SK-N-SH (cell line): ENCODE measurements at regions not wholly inside any gene's neighbourhood (a gene's known extent, or its start where the extent isn't known, plus 50 kb on each side); places are given as distances from the start of the nearest gene placed in this dataset.

ENCODE experiments used
- CTCF ChIA-PET: fragments of 300-600, 350-600 bp; formaldehyde crosslinking; extraction: SDS; loops from one replicate; lab custom pipeline; 2021; lab: Yijun Ruan, JAX
- POLR2A ChIA-PET: fragments of 350-600 bp; sonication (Branson Sonifier 250); formaldehyde crosslinking; extraction: SDS; loops from one replicate; lab custom pipeline; 2020; ENCODE audit warnings: antibody characterized with exemption, inconsistent platforms; lab: Yijun Ruan, JAX
- DNase-seq: peaks from one replicate; pipeline ENCODE4 v3.0.0; 2012
- H2AFZ ChIP-seq: fragments of 200-600 bp; sonication (generic); 2 replicates; pipeline ENCODE4 v1.8.1; 2016; ENCODE audit warnings: antibody characterized with exemption, mild to moderate bottlenecking, low read depth
- H3F3A ChIP-seq: fragments of 200-600 bp; sonication (generic); replicated peaks from 2 replicates; pipeline ENCODE3; 2016; ENCODE audit warnings: antibody characterized with exemption, mild to moderate bottlenecking; ENCODE audit not compliant: insufficient read depth
- H3K27ac ChIP-seq, 2 experiments: fragments of 200-500 bp in 1 of 2; fragments of 200-600 bp in 1 of 2; sonication (Bioruptor generic) in 1 of 2; sonication (generic), shearing (Covaris generic) in 1 of 2; 2 replicates each; pipeline versions ENCODE4 v1.5.1 to v1.6.1; 2014 to 2016; ENCODE audit warnings: low read depth in 2 of 2, inconsistent platforms in 1 of 2, low read length in 1 of 2, mild to moderate bottlenecking in 1 of 2, mixed read lengths in 1 of 2
- H3K27me3 ChIP-seq: fragments of 200-600 bp; sonication (generic), shearing (Covaris generic); 2 replicates; pipeline ENCODE4 v1.6.1; 2016; ENCODE audit warnings: mixed run types; ENCODE audit not compliant: insufficient read depth
- H3K36me3 ChIP-seq, 2 experiments: fragments of 200-500 bp in 1 of 2; fragments of 200-600 bp in 1 of 2; sonication (Bioruptor generic) in 1 of 2; sonication (generic) in 1 of 2; replicated peaks in 1 of 2; 2 replicates each; pipeline versions ENCODE3 to v1.5.1; 2014 to 2016; ENCODE audit warnings: low read length in 1 of 2, mild to moderate bottlenecking in 1 of 2; ENCODE audit not compliant: insufficient read depth in 2 of 2, control insufficient read depth in 1 of 2
- H3K4me1 ChIP-seq, 2 experiments: fragments of 200-500 bp in 1 of 2; fragments of 200-600 bp in 1 of 2; sonication (Bioruptor generic) in 1 of 2; sonication (generic), shearing (Covaris generic) in 1 of 2; 2 replicates each; pipeline versions ENCODE4 v1.5.1 to v1.6.1; 2014 to 2016; ENCODE audit warnings: low read depth in 1 of 2, low read length in 1 of 2, mixed run types in 1 of 2; ENCODE audit not compliant: insufficient read depth in 2 of 2, control insufficient read depth in 1 of 2
- H3K4me2 ChIP-seq: fragments of 200-600 bp; sonication (generic), shearing (Covaris generic); 2 replicates; pipeline ENCODE4 v1.6.1; 2017; ENCODE audit warnings: mixed run types
- H3K4me3 ChIP-seq, 2 experiments: fragments of 200-500 bp in 1 of 2; fragments of 200-600 bp in 1 of 2; sonication (Bioruptor generic) in 1 of 2; sonication (generic), shearing (Covaris generic) in 1 of 2; 2 replicates each; pipeline versions ENCODE4 v1.5.1 to v1.8.1; 2014 to 2016; ENCODE audit warnings: low read depth in 2 of 2, inconsistent platforms in 1 of 2, low read length in 1 of 2, mild to moderate bottlenecking in 1 of 2, mixed read lengths in 1 of 2, moderate library complexity in 1 of 2
- H3K79me2 ChIP-seq: fragments of 200-600 bp; sonication (generic); 2 replicates; pipeline ENCODE4 v1.8.1; 2017; ENCODE audit warnings: mild to moderate bottlenecking; ENCODE audit not compliant: insufficient read depth
- H3K9ac ChIP-seq: fragments of 200-600 bp; sonication (generic); 2 replicates; pipeline ENCODE4 v1.6.1; 2017; ENCODE audit warnings: mixed run types
- H3K9me2 ChIP-seq: fragments of 200-600 bp; sonication (generic); 2 replicates; pipeline ENCODE4 v1.6.1; 2017; ENCODE audit warnings: mixed run types
- H3K9me3 ChIP-seq: fragments of 200-600 bp; sonication (generic); 2 replicates; pipeline ENCODE4 v1.6.1; 2017; ENCODE audit warnings: mixed run types, mild to moderate bottlenecking, moderate library complexity
- H4K20me1 ChIP-seq: fragments of 200-600 bp; sonication (generic); 2 replicates; pipeline ENCODE4 v1.6.1; 2017; ENCODE audit warnings: mild to moderate bottlenecking, mixed run types; ENCODE audit not compliant: insufficient read depth
- CHD2 ChIP-seq: fragments of 150-350 bp; IDR thresholded peaks from 2 replicates; pipeline ENCODE4 v1.6.1; 2018; ENCODE audit warnings: low read length; ENCODE audit not compliant: partially characterized antibody
- EP300 ChIP-seq, 2 experiments: IDR thresholded peaks; 2 replicates each; pipeline versions ENCODE4 v1.4.0 to v1.6.1; 2012; ENCODE audit warnings: borderline replicate concordance in 1 of 2, low read depth in 1 of 2, low read length in 1 of 2
- EZH2phosphoT487 ChIP-seq: fragments of 200-600 bp; sonication (generic); IDR thresholded peaks from 2 replicates; pipeline ENCODE4 v1.6.1; 2017; ENCODE audit warnings: low read depth, mixed run types, mild to moderate bottlenecking, antibody characterized with exemption, moderate library complexity, borderline replicate concordance
- FOXJ3 ChIP-seq: sonication (generic); formaldehyde crosslinking; IDR thresholded peaks from 2 replicates; pipeline ENCODE4 v1.5.1; 2020; ENCODE audit warnings: mild to moderate bottlenecking, missing genetic modification reagents
- GABPA ChIP-seq: IDR thresholded peaks from 2 replicates; pipeline ENCODE4 v1.4.0; 2012; ENCODE audit warnings: low read depth, mild to moderate bottlenecking
- JUND ChIP-seq: IDR thresholded peaks from 2 replicates; pipeline ENCODE4 v1.4.0; 2012
- MAX ChIP-seq: IDR thresholded peaks from 2 replicates; pipeline ENCODE4 v1.4.0; 2012; ENCODE audit warnings: low read depth
- MEF2A ChIP-seq: IDR thresholded peaks from 2 replicates; pipeline ENCODE4 v1.4.0; 2012; ENCODE audit warnings: low read depth, borderline replicate concordance
- MXI1 ChIP-seq: IDR thresholded peaks from 2 replicates; pipeline ENCODE4 v1.6.1; 2012; ENCODE audit warnings: mild to moderate bottlenecking, low read depth, low read length, improper control_type of control experiment
- NRF1 ChIP-seq: IDR thresholded peaks from 2 replicates; pipeline ENCODE4 v1.6.1; 2012; ENCODE audit warnings: low read depth, mild to moderate bottlenecking, low read length
- RAD21 ChIP-seq: IDR thresholded peaks from 2 replicates; pipeline ENCODE4 v1.6.1; 2012; ENCODE audit warnings: mild to moderate bottlenecking, low read length
- REST ChIP-seq: IDR thresholded peaks from 2 replicates; pipeline ENCODE4 v1.6.1; 2012; ENCODE audit warnings: mild to moderate bottlenecking, low read depth, low read length, moderate library complexity
- SIN3A ChIP-seq: IDR thresholded peaks from 2 replicates; pipeline ENCODE4 v1.6.1; 2012; ENCODE audit warnings: low read depth, mild to moderate bottlenecking, low read length, moderate library complexity, borderline replicate concordance
- SMC3 ChIP-seq: IDR thresholded peaks from 2 replicates; pipeline ENCODE4 v1.6.1; 2012; ENCODE audit warnings: low read depth, low read length, improper control_type of control experiment
- YY1 ChIP-seq: IDR thresholded peaks from 2 replicates; pipeline ENCODE4 v1.4.0; 2012; ENCODE audit warnings: low read depth, mild to moderate bottlenecking
- WGBS: methylation state at CpG from one replicate; pipeline ENCODE4 v1.1.6; 2017; ENCODE audit warnings: low lambda C conversion rate; 5-methylcytosine and 5-hydroxymethylcytosine counted together
- TF ChIP-seq, protein P1 (sequence below): IDR thresholded peaks from 2 replicates; pipeline ENCODE4 v1.4.0; 2012; ENCODE audit warnings: low read depth, borderline replicate concordance
- TF ChIP-seq, protein P2 (sequence below): fragments of 200-600 bp; sonication (generic); IDR thresholded peaks from 2 replicates; pipeline ENCODE4 v1.6.1; 2017; ENCODE audit warnings: antibody characterized with exemption, mild to moderate bottlenecking, moderate library complexity

- Histone ChIP-seq H3K36me3 (no peaks in the 10 kb centered on the region), H4K20me1 (no peaks in the 10 kb centered on the region), H3K4me2 (no peak overlapping the region), H2AFZ (no peak overlapping the region), H3K4me1 (no peaks in the 10 kb centered on the region), H3F3A (no peaks in the 10 kb centered on the region), H3K9me2 (no peaks in the 10 kb centered on the region), H3K9me3 (no peaks in the 10 kb centered on the region), H3K79me2 (no peaks in the 10 kb centered on the region), H3K9ac (no peak overlapping the region), H3K27ac (no peak overlapping the region), H3K4me3 (no peak overlapping the region), H3K27me3 (no peaks in the 10 kb centered on the region)
- no peak for DNase-seq
- 70% methylated on average over 19 of the region's 30 CpGs for whole genome bisulfite sequencing
- POLR2A ChIA-PET = no interaction called here
- CTCF ChIA-PET = interaction anchor here (0.7 kb wide), 1 partner anchor 14 kb away, joined by 3 read pairs; no protein-coding TSS in a partner anchor
- TF ChIP-seq MEF2A (no peak), SIN3A (no peak), EZH2phosphoT487 (no peak), SMC3 (no peak), REST (no peak), NRF1 (no peak), YY1 (no peak), RAD21 (no peak), JUND (no peak), MAX (no peak), FOXJ3 (CRISPR knock-in tag) (no peak), CHD2 (no peak), GABPA (no peak), MXI1 (no peak), EP300 (IDR thresholded peaks at IDR 0.05; ENCODE audit: borderline replicate concordance in 1 of 2, low read depth in 1 of 2, low read length in 1 of 2) (no peak)
- TF ChIP-seq, protein P1, sequence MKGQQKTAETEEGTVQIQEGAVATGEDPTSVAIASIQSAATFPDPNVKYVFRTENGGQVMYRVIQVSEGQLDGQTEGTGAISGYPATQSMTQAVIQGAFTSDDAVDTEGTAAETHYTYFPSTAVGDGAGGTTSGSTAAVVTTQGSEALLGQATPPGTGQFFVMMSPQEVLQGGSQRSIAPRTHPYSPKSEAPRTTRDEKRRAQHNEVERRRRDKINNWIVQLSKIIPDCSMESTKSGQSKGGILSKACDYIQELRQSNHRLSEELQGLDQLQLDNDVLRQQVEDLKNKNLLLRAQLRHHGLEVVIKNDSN = no peak
- TF ChIP-seq, protein P2, sequence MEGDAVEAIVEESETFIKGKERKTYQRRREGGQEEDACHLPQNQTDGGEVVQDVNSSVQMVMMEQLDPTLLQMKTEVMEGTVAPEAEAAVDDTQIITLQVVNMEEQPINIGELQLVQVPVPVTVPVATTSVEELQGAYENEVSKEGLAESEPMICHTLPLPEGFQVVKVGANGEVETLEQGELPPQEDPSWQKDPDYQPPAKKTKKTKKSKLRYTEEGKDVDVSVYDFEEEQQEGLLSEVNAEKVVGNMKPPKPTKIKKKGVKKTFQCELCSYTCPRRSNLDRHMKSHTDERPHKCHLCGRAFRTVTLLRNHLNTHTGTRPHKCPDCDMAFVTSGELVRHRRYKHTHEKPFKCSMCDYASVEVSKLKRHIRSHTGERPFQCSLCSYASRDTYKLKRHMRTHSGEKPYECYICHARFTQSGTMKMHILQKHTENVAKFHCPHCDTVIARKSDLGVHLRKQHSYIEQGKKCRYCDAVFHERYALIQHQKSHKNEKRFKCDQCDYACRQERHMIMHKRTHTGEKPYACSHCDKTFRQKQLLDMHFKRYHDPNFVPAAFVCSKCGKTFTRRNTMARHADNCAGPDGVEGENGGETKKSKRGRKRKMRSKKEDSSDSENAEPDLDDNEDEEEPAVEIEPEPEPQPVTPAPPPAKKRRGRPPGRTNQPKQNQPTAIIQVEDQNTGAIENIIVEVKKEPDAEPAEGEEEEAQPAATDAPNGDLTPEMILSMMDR = no peak
Measured at GRCh38 chr4:188270273-188271069, 131.2 kb downstream of the TRIML1 start.
